Prostate gland (tissue), 2 donors: ENCODE measurements at regions not wholly inside any gene's neighbourhood (a gene's known extent, or its start where the extent isn't known, plus 50 kb on each side); places are given as distances from the start of the nearest gene placed in this dataset.

Experiments
- CTCF ChIP-seq, 4 experiments: fragments of 200-600 bp in 2 of 4; fragments of 450-650 bp in 2 of 4; sonication (generic) in 2 of 4; IDR thresholded peaks; 1 replicate in 3 of 4; 2 replicates in 1 of 4; pipeline ENCODE4 v1.5.1; 2016 to 2019; ENCODE audit warnings: antibody characterized with exemption in 4 of 4, mild to moderate bottlenecking in 2 of 4, moderate library complexity in 2 of 4
- POLR2A ChIP-seq: fragments of 450-650 bp; IDR thresholded peaks from one replicate; pipeline ENCODE4 v1.6.1; 2016; ENCODE audit warnings: antibody characterized with exemption, mild to moderate bottlenecking
- POLR2AphosphoS5 ChIP-seq: sonication (generic); formaldehyde crosslinking; IDR thresholded peaks from one replicate; pipeline ENCODE4 v1.6.1; 2017; ENCODE audit warnings: antibody characterized with exemption

DNA sequence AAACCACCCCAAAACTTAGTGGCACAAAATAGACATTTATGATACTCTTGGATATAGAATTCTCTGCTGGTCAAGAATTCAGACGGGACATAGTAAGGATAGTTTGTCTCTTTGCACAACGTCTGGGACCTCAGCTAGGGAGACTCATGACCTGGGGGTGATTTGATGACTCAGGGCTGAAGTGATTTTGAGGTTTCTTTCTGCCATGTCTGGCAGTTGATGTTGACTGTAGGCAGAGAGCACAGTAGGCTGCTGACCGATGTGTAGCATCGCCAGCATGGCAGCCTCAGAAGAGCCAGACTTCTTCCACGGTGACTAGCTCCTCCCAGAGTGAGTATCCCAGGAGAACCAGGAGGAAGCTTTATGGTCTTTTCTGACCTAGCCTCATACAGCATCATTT lies 88.9 kb upstream of the FRMD6 start:
- no peak for TF ChIP-seq POLR2A
- TF ChIP-seq CTCF (IDR thresholded peaks at IDR 0.05): no peak
- TF ChIP-seq POLR2AphosphoS5: no peak
